ENCODE measurements at regions not wholly inside any gene's neighbourhood (a gene's known extent, or its start where the extent isn't known, plus 50 kb on each side); places are given as distances from the start of the nearest gene placed in this dataset.

GRCh38 chr20:7571521-7572055, 368.7 kb downstream of the HAO1 start:
- ATAC-seq (no peak), DNase-seq (no peak)
- H3K4me1 ChIP-seq (ENCODE audit: low read depth) = no peaks in the 10 kb centered on the region
- intact Hi-C loops (cut with DNase I, micrococcal nuclease) = no loop called here
- H3K9me3 ChIP-seq = no peaks in the 10 kb centered on the region
- H3K4me3 ChIP-seq = no peak overlapping the region
- TF ChIP-seq CTCF (IDR thresholded peaks at IDR 0.05) = no peak
- no peaks in the 10 kb centered on the region for H3K36me3 ChIP-seq (ENCODE audit: low read depth)

- H3K36me3 ChIP-seq (ENCODE audit: low read depth) = no peaks in the 10 kb centered on the region
- intact Hi-C loops (cut with DNase I, micrococcal nuclease) = no loop called here
- H3K9me3 ChIP-seq = no peaks in the 10 kb centered on the region
- TF ChIP-seq CTCF (IDR thresholded peaks at IDR 0.05) = no peak
- no peak overlapping the region for H3K4me3 ChIP-seq
- H3K4me1 ChIP-seq (ENCODE audit: low read depth) = no peaks in the 10 kb centered on the region
- DNase-seq = no peak
- no peak for ATAC-seq
Measured at GRCh38 chr20:7579888-7580287, 360.4 kb downstream of the HAO1 start.

GRCh38 chr20:7585126-7585679, 355.1 kb downstream of the HAO1 start:
- TF ChIP-seq CTCF (IDR thresholded peaks at IDR 0.05) = no peak
- no peaks in the 10 kb centered on the region for H3K36me3 ChIP-seq (ENCODE audit: low read depth)
- H3K9me3 ChIP-seq = no peaks in the 10 kb centered on the region
- ATAC-seq (peak; percentile 75), DNase-seq (peak in 1 of 3 donors; percentile 34)
- intact Hi-C loops (cut with DNase I, micrococcal nuclease) = no loop called here
- no peaks in the 10 kb centered on the region for H3K4me1 ChIP-seq (ENCODE audit: low read depth)
- no peak overlapping the region for H3K4me3 ChIP-seq

GRCh38 chr20:7586481-7586880, 353.8 kb downstream of the HAO1 start:
- H3K4me1 ChIP-seq (ENCODE audit: low read depth) = no peaks in the 10 kb centered on the region
- DNase-seq (no peak), ATAC-seq (no peak)
- no peak overlapping the region for H3K4me3 ChIP-seq
- no peaks in the 10 kb centered on the region for H3K36me3 ChIP-seq (ENCODE audit: low read depth)
- H3K9me3 ChIP-seq = no peaks in the 10 kb centered on the region
- TF ChIP-seq CTCF (IDR thresholded peaks at IDR 0.05) = no peak
- intact Hi-C loops (cut with DNase I, micrococcal nuclease) = no loop called here

- no peaks in the 10 kb centered on the region for H3K9me3 ChIP-seq
- intact Hi-C loops (cut with DNase I, micrococcal nuclease) = no loop called here
- ATAC-seq = no peak
- TF ChIP-seq CTCF (IDR thresholded peaks at IDR 0.05) = no peak
- DNase-seq = no peak
- no peak overlapping the region for H3K4me3 ChIP-seq
- H3K4me1 ChIP-seq (ENCODE audit: low read depth) = no peaks in the 10 kb centered on the region
- no peaks in the 10 kb centered on the region for H3K36me3 ChIP-seq (ENCODE audit: low read depth)
Measured at GRCh38 chr20:7589164-7589563, 351.1 kb downstream of the HAO1 start.

- DNase-seq = no peak
- TF ChIP-seq CTCF (IDR thresholded peaks at IDR 0.05) = no peak
- no peak for ATAC-seq
- Histone ChIP-seq H3K9me3 (no peaks in the 10 kb centered on the region), H3K36me3 (ENCODE audit: low read depth) (no peaks in the 10 kb centered on the region), H3K4me1 (ENCODE audit: low read depth) (no peaks in the 10 kb centered on the region), H3K4me3 (no peak overlapping the region)
- intact Hi-C loops (cut with DNase I, micrococcal nuclease) = no loop called here
Measured at GRCh38 chr20:7596541-7596940, 343.7 kb downstream of the HAO1 start.
